IMR-90 (cell line): ENCODE measurements at regions not wholly inside any gene's neighbourhood (a gene's known extent, or its start where the extent isn't known, plus 50 kb on each side); places are given as distances from the start of the nearest gene placed in this dataset.

Experiments
- BHLHE40 ChIP-seq: fragments of 150-350 bp; IDR thresholded peaks from 2 replicates; pipeline ENCODE4 v1.6.1; 2016; ENCODE audit warnings: mild to moderate bottlenecking, low read depth, low read length
- CEBPB ChIP-seq: IDR thresholded peaks from 2 replicates; pipeline ENCODE4 v1.6.1; 2012; ENCODE audit warnings: low read depth, low read length, improper control_type of control experiment
- CHD1 ChIP-seq: IDR thresholded peaks from 2 replicates; pipeline ENCODE4 v1.6.1; 2012; ENCODE audit warnings: low read depth, low read length, improper control_type of control experiment
- FOS ChIP-seq: fragments of 150-350 bp; IDR thresholded peaks from 2 replicates; pipeline ENCODE4 v1.6.1; 2016; ENCODE audit warnings: low read depth, low read length
- MAZ ChIP-seq: IDR thresholded peaks from 2 replicates; pipeline ENCODE4 v1.6.1; 2012; ENCODE audit warnings: low read depth, mild to moderate bottlenecking, low read length, improper control_type of control experiment, moderate library complexity, borderline replicate concordance
- MXI1 ChIP-seq: IDR thresholded peaks from 2 replicates; pipeline ENCODE4 v1.6.1; 2012; ENCODE audit warnings: low read depth, mild to moderate bottlenecking, low read length, moderate library complexity, borderline replicate concordance
- POLR2A ChIP-seq: IDR thresholded peaks from 2 replicates; pipeline ENCODE4 v1.6.1; 2012; ENCODE audit warnings: mild to moderate bottlenecking, low read depth, low read length
- RAD21 ChIP-seq: IDR thresholded peaks from 2 replicates; pipeline ENCODE4 v1.6.1; 2012; ENCODE audit warnings: low read length, improper control_type of control experiment
- RCOR1 ChIP-seq: IDR thresholded peaks from 2 replicates; pipeline ENCODE4 v1.6.1; 2012; ENCODE audit warnings: mild to moderate bottlenecking, low read length, improper control_type of control experiment; ENCODE audit not compliant: insufficient replicate concordance
- RFX5 ChIP-seq: IDR thresholded peaks from 2 replicates; pipeline ENCODE4 v1.8.0; 2012; ENCODE audit warnings: low read depth, mild to moderate bottlenecking, low read length, moderate library complexity
- SMC3 ChIP-seq: fragments of 150-350 bp; IDR thresholded peaks from 2 replicates; pipeline ENCODE4 v1.6.1; 2016; ENCODE audit warnings: low read depth, mild to moderate bottlenecking, antibody characterized with exemption, low read length, moderate library complexity
- USF2 ChIP-seq: fragments of 150-350 bp; IDR thresholded peaks from 2 replicates; pipeline ENCODE4 v1.6.1; 2017; ENCODE audit warnings: mild to moderate bottlenecking, antibody characterized with exemption, low read length, low read depth
- TF ChIP-seq, protein P1 (sequence below): conservative IDR thresholded peaks from 2 replicates; pipeline ENCODE4 v1.5.1; 2012; ENCODE audit warnings: mild to moderate bottlenecking, low read depth, low read length, improper control_type of control experiment

GRCh38 chr5:165228184-165228583 is 1722.8 kb downstream of the MAT2B start:
- TF ChIP-seq SMC3 (no peak), POLR2A (no peak), MAZ (no peak), RCOR1 (no peak), MXI1 (no peak), USF2 (no peak), CHD1 (no peak), RAD21 (no peak), RFX5 (no peak), BHLHE40 (no peak), CEBPB (no peak), FOS (no peak)
- TF ChIP-seq, protein P1, sequence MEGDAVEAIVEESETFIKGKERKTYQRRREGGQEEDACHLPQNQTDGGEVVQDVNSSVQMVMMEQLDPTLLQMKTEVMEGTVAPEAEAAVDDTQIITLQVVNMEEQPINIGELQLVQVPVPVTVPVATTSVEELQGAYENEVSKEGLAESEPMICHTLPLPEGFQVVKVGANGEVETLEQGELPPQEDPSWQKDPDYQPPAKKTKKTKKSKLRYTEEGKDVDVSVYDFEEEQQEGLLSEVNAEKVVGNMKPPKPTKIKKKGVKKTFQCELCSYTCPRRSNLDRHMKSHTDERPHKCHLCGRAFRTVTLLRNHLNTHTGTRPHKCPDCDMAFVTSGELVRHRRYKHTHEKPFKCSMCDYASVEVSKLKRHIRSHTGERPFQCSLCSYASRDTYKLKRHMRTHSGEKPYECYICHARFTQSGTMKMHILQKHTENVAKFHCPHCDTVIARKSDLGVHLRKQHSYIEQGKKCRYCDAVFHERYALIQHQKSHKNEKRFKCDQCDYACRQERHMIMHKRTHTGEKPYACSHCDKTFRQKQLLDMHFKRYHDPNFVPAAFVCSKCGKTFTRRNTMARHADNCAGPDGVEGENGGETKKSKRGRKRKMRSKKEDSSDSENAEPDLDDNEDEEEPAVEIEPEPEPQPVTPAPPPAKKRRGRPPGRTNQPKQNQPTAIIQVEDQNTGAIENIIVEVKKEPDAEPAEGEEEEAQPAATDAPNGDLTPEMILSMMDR, result no peak
